ENCODE measurements at regions not wholly inside any gene's neighbourhood (a gene's known extent, or its start where the extent isn't known, plus 50 kb on each side); places are given as distances from the start of the nearest gene placed in this dataset.

DNA sequence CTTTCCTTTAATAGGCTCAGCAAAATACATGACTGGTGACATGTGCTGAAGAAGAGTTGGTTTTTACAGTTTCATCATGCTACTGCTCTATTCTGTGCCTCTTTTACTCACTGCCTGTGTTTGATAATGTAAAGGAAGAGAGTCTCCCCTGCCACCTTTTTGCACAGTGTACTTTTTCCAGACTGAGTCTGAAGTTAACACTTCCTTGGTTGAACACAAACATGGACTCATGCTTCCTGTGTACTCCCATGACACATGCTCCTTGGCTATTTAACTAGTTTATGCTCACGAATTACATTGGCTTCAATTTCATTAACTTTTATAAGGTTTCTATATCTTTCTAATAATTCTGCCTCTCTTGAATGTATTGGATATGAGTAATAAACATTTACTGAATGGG lies 396.1 kb downstream of the VGLL3 start:
- Histone ChIP-seq H3K4me1 (ENCODE audit: control insufficient read depth, insufficient read depth, low read length) (no peaks in the 10 kb centered on the region), H2AFZ (ENCODE audit: control insufficient read depth, low read depth, low read length) (no peak overlapping the region), H4K20me1 (ENCODE audit: control insufficient read depth, insufficient read depth) (no peaks in the 10 kb centered on the region), H3K27me3 (replicated peaks in 1 of 2; ENCODE audit: control insufficient read depth in 2 of 2, insufficient read depth in 2 of 2, low read length in 1 of 2) (no peaks in the 10 kb centered on the region), H3K27ac (ENCODE audit: control insufficient read depth, insufficient read depth) (no peak overlapping the region), H3K4me3 (no peak overlapping the region), H3K36me3 (ENCODE audit: control insufficient read depth in 2 of 2, insufficient read depth in 2 of 2, low read length in 1 of 2) (no peaks in the 10 kb centered on the region), H3K79me2 (ENCODE audit: control insufficient read depth, insufficient read depth, low read length) (no peaks in the 10 kb centered on the region), H3K9ac (ENCODE audit: control insufficient read depth, insufficient read depth, low read length) (no peak overlapping the region), H3K4me2 (ENCODE audit: control insufficient read depth, insufficient read depth) (no peak overlapping the region), H3K9me3 (replicated peaks; ENCODE audit: control insufficient read depth, insufficient read depth, low read length) (no peaks in the 10 kb centered on the region)
- in situ Hi-C loops (cut with MboI) = no loop called here
- DNase-seq (ENCODE audit: low read depth, low spot score) (no peak), ATAC-seq (no peak), FAIRE-seq (no peak)
- intact Hi-C loops (cut with micrococcal nuclease; ENCODE audit: unreplicated experiment) = no loop called here
- TF ChIP-seq RFX5 (IDR thresholded peaks at IDR 0.05; ENCODE audit: low read depth, low read length) (no peak), ZBED1 (IDR thresholded peaks at IDR 0.05; ENCODE audit: borderline replicate concordance) (no peak), RUNX3 (IDR thresholded peaks at IDR 0.05; ENCODE audit: low read length) (no peak), TAF1 (IDR thresholded peaks at IDR 0.05; ENCODE audit: borderline replicate concordance, low read depth, low read length) (no peak), NFIC (IDR thresholded peaks at IDR 0.05; ENCODE audit: low read depth, low read length) (no peak), STAT1 (conservative IDR thresholded peaks at IDR 0.05) (no peak), ZNF207 (IDR thresholded peaks at IDR 0.05; ENCODE audit: borderline replicate concordance) (no peak), BHLHE40 (IDR thresholded peaks at IDR 0.05; ENCODE audit: borderline replicate concordance in 1 of 2, low read depth in 2 of 2, low read length in 1 of 2) (no peak), SREBF2 (IDR thresholded peaks at IDR 0.05; ENCODE audit: low read length) (no peak), YY1 (IDR thresholded peaks at IDR 0.05; ENCODE audit: low read depth, low read length) (no peak), MTA3 (IDR thresholded peaks at IDR 0.05; ENCODE audit: borderline replicate concordance, low read length) (no peak)
- TF ChIP-seq, protein P1, sequence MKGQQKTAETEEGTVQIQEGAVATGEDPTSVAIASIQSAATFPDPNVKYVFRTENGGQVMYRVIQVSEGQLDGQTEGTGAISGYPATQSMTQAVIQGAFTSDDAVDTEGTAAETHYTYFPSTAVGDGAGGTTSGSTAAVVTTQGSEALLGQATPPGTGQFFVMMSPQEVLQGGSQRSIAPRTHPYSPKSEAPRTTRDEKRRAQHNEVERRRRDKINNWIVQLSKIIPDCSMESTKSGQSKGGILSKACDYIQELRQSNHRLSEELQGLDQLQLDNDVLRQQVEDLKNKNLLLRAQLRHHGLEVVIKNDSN (IDR thresholded peaks at IDR 0.05; ENCODE audit: borderline replicate concordance, extremely low read length, insufficient read depth, low read depth, low read length) = no peak
- TF ChIP-seq, protein P2, sequence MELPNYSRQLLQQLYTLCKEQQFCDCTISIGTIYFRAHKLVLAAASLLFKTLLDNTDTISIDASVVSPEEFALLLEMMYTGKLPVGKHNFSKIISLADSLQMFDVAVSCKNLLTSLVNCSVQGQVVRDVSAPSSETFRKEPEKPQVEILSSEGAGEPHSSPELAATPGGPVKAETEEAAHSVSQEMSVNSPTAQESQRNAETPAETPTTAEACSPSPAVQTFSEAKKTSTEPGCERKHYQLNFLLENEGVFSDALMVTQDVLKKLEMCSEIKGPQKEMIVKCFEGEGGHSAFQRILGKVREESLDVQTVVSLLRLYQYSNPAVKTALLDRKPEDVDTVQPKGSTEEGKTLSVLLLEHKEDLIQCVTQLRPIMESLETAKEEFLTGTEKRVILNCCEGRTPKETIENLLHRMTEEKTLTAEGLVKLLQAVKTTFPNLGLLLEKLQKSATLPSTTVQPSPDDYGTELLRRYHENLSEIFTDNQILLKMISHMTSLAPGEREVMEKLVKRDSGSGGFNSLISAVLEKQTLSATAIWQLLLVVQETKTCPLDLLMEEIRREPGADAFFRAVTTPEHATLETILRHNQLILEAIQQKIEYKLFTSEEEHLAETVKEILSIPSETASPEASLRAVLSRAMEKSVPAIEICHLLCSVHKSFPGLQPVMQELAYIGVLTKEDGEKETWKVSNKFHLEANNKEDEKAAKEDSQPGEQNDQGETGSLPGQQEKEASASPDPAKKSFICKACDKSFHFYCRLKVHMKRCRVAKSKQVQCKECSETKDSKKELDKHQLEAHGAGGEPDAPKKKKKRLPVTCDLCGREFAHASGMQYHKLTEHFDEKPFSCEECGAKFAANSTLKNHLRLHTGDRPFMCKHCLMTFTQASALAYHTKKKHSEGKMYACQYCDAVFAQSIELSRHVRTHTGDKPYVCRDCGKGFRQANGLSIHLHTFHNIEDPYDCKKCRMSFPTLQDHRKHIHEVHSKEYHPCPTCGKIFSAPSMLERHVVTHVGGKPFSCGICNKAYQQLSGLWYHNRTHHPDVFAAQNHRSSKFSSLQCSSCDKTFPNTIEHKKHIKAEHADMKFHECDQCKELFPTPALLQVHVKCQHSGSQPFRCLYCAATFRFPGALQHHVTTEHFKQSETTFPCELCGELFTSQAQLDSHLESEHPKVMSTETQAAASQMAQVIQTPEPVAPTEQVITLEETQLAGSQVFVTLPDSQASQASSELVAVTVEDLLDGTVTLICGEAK (IDR thresholded peaks at IDR 0.05; ENCODE audit: borderline replicate concordance) = no peak
- 0% methylated on average over 1 of the region's 1 CpG for WGBS (ENCODE audit: insufficient coverage, insufficient replicate concordance, low lambda C conversion rate, missing lambda C conversion rate)
- RAD21 ChIA-PET (ENCODE audit: unreplicated experiment) = no interaction called here
- CTCF ChIA-PET = no interaction called here
- SMC1A ChIA-PET (ENCODE audit: uncharacterized antibody, unreplicated experiment) = no interaction called here
- POLR2A ChIA-PET = no interaction called here
- BruUV-seq (replicated peaks) = no TSS peak
